ENCODE measurements at regions not wholly inside any gene's neighbourhood (a gene's known extent, or its start where the extent isn't known, plus 50 kb on each side); places are given as distances from the start of the nearest gene placed in this dataset.
"Not testable (repeated sequence)": the region's sequence is repeated elsewhere in the genome, so short reads cannot be mapped to it uniquely, and the experiment has no call there.

DNA sequence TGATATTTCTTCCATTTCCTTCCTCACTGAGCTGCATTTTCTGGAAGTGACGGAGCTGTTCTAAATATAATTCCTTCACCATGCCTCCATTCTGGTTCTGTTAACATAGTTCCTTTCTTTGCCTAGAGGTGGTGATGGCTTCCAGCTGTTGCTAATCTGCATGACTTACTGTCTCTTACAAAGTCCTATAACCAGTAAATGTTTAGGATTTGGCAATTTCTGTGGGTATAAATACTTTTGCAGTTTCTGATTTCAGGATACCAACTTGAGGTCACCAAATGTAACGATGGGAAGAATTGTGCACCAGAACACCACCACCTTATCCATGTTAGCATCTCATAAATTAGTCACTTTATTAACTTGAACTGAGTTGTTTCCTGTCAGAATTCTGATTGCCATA is 101.7 kb upstream of the FN1 start:
- TF ChIP-seq HDGF (IDR thresholded peaks at IDR 0.05; ENCODE audit: borderline replicate concordance) (no peak), ARNT (IDR thresholded peaks at IDR 0.05) (no peak), PKNOX1 (IDR thresholded peaks at IDR 0.05) (no peak), FOXM1 (IDR thresholded peaks at IDR 0.05; ENCODE audit: borderline replicate concordance) (no peak), ELF4 (IDR thresholded peaks at IDR 0.05) (no peak), TARDBP (IDR thresholded peaks at IDR 0.05) (no peak), FOXA1 (IDR thresholded peaks at IDR 0.05) (no peak), BHLHE40 (IDR thresholded peaks at IDR 0.05; ENCODE audit: borderline replicate concordance) (no peak), LEF1 (IDR thresholded peaks at IDR 0.05; ENCODE audit: borderline replicate concordance) (no peak), SUZ12 (IDR thresholded peaks at IDR 0.05) (no peak)
- DNase-seq (ENCODE audit: extremely low spot score), result no peak
- ChIA-PET CTCF (no interaction called here), POLR2A (no interaction called here)

DNA sequence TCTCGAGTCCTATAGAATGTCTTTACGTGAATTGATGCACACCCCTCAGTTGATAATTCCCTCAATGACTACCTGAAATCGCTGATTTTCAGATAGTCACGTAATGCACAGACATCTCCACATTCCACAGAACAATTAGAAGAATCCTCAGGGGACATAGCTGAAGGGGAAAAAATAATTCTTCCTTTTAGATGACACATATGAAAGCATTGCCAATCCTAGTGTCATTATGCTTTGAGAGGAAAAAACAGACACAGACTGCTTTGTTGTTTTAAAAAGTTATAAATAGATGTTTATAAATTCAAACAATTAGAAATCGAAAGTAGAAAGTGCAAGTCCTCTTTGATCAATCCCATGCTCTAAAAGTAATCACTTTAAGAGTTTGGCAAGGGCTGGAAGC is 100.6 kb upstream of the FN1 start:
- ChIA-PET POLR2A (no interaction called here), CTCF (no interaction called here)
- no peak for DNase-seq (ENCODE audit: extremely low spot score)
- no peak for TF ChIP-seq FOXA1 (IDR thresholded peaks at IDR 0.05)
- TF ChIP-seq ELF4 (IDR thresholded peaks at IDR 0.05), result no peak
- no peak for TF ChIP-seq HDGF (IDR thresholded peaks at IDR 0.05; ENCODE audit: borderline replicate concordance)
- no peak for TF ChIP-seq LEF1 (IDR thresholded peaks at IDR 0.05; ENCODE audit: borderline replicate concordance)
- no peak for TF ChIP-seq PKNOX1 (IDR thresholded peaks at IDR 0.05)
- TF ChIP-seq SP1 (IDR thresholded peaks at IDR 0.05), result no peak

DNA sequence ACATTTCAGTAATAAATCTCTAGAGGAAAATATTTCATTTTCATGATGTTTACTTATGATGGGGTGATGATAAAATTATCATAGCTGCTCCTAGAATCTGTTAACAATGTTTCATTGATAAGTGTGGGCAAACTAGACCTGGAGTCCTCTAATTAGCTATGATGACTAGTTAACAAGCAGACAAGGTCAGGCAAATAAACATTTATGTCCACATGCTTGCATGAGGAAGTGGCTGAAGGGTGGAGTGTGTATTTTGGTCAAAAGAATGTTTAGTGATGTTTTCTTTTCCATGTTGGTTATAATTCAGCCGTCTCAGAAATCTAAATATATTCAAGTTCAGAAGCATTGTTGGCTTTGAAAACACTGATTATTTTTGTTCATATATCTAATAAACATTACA is 99.9 kb upstream of the FN1 start:
- no peak for DNase-seq (ENCODE audit: extremely low spot score)
- ChIA-PET POLR2A (no interaction called here), CTCF (no interaction called here)
- TF ChIP-seq PKNOX1 (IDR thresholded peaks at IDR 0.05) (no peak), ZNF384 (IDR thresholded peaks at IDR 0.05) (no peak), CTBP1 (IDR thresholded peaks at IDR 0.05; ENCODE audit: borderline replicate concordance) (no peak), LEF1 (IDR thresholded peaks at IDR 0.05; ENCODE audit: borderline replicate concordance) (no peak)

- POLR2A ChIA-PET, result no interaction called here
- CTCF ChIA-PET, result no interaction called here
- no peak for TF ChIP-seq FOXM1 (IDR thresholded peaks at IDR 0.05; ENCODE audit: borderline replicate concordance)
- no peak for TF ChIP-seq SP1 (IDR thresholded peaks at IDR 0.05)
- no peak for TF ChIP-seq ZNF384 (IDR thresholded peaks at IDR 0.05)
- TF ChIP-seq CTBP1 (IDR thresholded peaks at IDR 0.05; ENCODE audit: borderline replicate concordance), result no peak
- no peak for TF ChIP-seq ELF4 (IDR thresholded peaks at IDR 0.05)
- TF ChIP-seq BHLHE40 (IDR thresholded peaks at IDR 0.05; ENCODE audit: borderline replicate concordance), result no peak
- no peak for TF ChIP-seq NFRKB (IDR thresholded peaks at IDR 0.05)
- TF ChIP-seq ARNT (IDR thresholded peaks at IDR 0.05), result no peak
- TF ChIP-seq FOXK2 (IDR thresholded peaks at IDR 0.05), result no peak
- TF ChIP-seq TARDBP (IDR thresholded peaks at IDR 0.05), result no peak
- TF ChIP-seq HDGF (IDR thresholded peaks at IDR 0.05; ENCODE audit: borderline replicate concordance), result no peak
- no peak for TF ChIP-seq LEF1 (IDR thresholded peaks at IDR 0.05; ENCODE audit: borderline replicate concordance)
- TF ChIP-seq FOXA1 (IDR thresholded peaks at IDR 0.05), result no peak
- no peak for TF ChIP-seq PKNOX1 (IDR thresholded peaks at IDR 0.05)
- TF ChIP-seq L3MBTL2 (conservative IDR thresholded peaks at IDR 0.05), result no peak
- TF ChIP-seq SUZ12 (IDR thresholded peaks at IDR 0.05), result no peak
- no peak for DNase-seq (ENCODE audit: extremely low spot score)
These were observed 99.3 kb upstream of the FN1 start for GRCh38 chr2:215535125-215535668.

DNA sequence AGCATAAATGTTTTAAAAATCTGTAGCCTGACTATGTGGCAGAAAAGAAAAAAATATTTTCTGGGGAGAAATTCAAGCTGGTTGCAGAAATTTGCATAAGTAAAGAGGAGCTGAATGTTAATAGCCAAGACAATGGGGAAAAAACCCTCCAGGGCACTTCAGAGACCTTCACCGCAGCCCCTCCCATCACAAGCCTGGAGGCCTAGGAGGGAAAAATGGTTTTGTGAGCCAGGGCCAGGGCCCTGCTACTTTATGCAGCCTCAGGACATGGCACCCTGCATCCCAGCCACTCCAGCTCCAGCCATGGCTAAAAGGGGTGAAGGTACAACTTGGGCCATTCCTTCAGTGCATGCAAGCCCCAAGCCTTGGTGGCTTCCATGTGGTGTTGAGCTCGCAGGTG is 97.8 kb upstream of the FN1 start:
- POLR2A ChIA-PET; CTCF ChIA-PET; DNase-seq (ENCODE audit: extremely low spot score): not testable (repeated sequence)

GRCh38 chr2:215532844-215533243 is 97.0 kb upstream of the FN1 start:
- no peak for DNase-seq (ENCODE audit: extremely low spot score)
- no peak for TF ChIP-seq TARDBP (IDR thresholded peaks at IDR 0.05)
- no peak for TF ChIP-seq FOXA1 (IDR thresholded peaks at IDR 0.05)
- TF ChIP-seq FOXK2 (IDR thresholded peaks at IDR 0.05), result no peak
- no peak for TF ChIP-seq L3MBTL2 (conservative IDR thresholded peaks at IDR 0.05)
- no peak for TF ChIP-seq HDGF (IDR thresholded peaks at IDR 0.05; ENCODE audit: borderline replicate concordance)
- no peak for TF ChIP-seq ELF4 (IDR thresholded peaks at IDR 0.05)
- no peak for TF ChIP-seq BHLHE40 (IDR thresholded peaks at IDR 0.05; ENCODE audit: borderline replicate concordance)
- no peak for TF ChIP-seq NFRKB (IDR thresholded peaks at IDR 0.05)
- TF ChIP-seq SUZ12 (IDR thresholded peaks at IDR 0.05), result no peak
- ChIA-PET CTCF (no interaction called here), POLR2A (no interaction called here)

DNA sequence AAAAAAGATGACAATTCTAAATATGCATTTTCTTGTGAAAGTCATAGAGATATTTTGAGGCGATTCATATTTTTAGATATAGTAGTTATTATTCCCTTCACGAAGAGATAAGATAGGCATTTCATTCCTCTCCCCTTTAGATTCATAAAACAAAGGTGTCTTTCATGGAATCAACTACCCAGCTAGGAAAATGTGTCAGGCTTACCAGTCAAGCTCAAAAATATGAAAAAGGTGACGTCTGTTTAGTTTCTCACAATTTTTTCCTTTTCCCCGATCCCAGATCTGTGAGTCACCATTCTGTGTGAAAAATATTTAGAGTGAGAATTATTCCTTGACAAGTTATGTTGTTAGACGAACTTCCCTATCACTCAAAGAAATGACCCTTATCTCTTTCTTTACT is 95.4 kb upstream of the FN1 start:
- ChIA-PET CTCF (no interaction called here), POLR2A (no interaction called here)
- DNase-seq (ENCODE audit: extremely low spot score), result no peak
- TF ChIP-seq FOXM1 (IDR thresholded peaks at IDR 0.05; ENCODE audit: borderline replicate concordance) (no peak), HDGF (IDR thresholded peaks at IDR 0.05; ENCODE audit: borderline replicate concordance) (no peak), ELF4 (IDR thresholded peaks at IDR 0.05) (no peak), NFRKB (IDR thresholded peaks at IDR 0.05) (no peak), PKNOX1 (IDR thresholded peaks at IDR 0.05) (no peak), FOXA1 (IDR thresholded peaks at IDR 0.05) (no peak), BHLHE40 (IDR thresholded peaks at IDR 0.05; ENCODE audit: borderline replicate concordance) (no peak), LEF1 (IDR thresholded peaks at IDR 0.05; ENCODE audit: borderline replicate concordance) (no peak), L3MBTL2 (conservative IDR thresholded peaks at IDR 0.05) (no peak), FOXK2 (IDR thresholded peaks at IDR 0.05) (no peak)

Data from HEK293T (cell line).